Cardiac muscle cell (in vitro differentiated cells and primary cell): ENCODE measurements at regions not wholly inside any gene's neighbourhood (a gene's known extent, or its start where the extent isn't known, plus 50 kb on each side); places are given as distances from the start of the nearest gene placed in this dataset.
"Not testable (repeated sequence)": the region's sequence is repeated elsewhere in the genome, so short reads cannot be mapped to it uniquely, and the experiment has no call there.

Experiments
- DNase-seq, 2 donors: peaks; one replicate each; pipeline versions ENCODE4 v3.0.0 to v3.0.0-alpha.2; 2010 to 2017; ENCODE audit warnings: low read depth in 1 of 2, low spot score in 1 of 2
- H3K27ac ChIP-seq: fragments of 200-600 bp; sonication (generic); 2 replicates; pipeline ENCODE4 v1.5.1; 2016
- H3K27me3 ChIP-seq: fragments of 200-600 bp; sonication (generic); 2 replicates; pipeline ENCODE4 v1.6.0; 2016; ENCODE audit warnings: control low read depth
- H3K36me3 ChIP-seq: fragments of 200-600 bp; sonication (generic); 2 replicates; pipeline ENCODE4 v1.5.1; 2016; ENCODE audit warnings: control low read depth
- H3K4me1 ChIP-seq: fragments of 200-600 bp; sonication (generic); 2 replicates; pipeline ENCODE4 v1.8.1; 2017; ENCODE audit warnings: low read depth, mild to moderate bottlenecking, mixed run types
- H3K4me3 ChIP-seq: fragments of 200-600 bp; sonication (generic); 2 replicates; pipeline ENCODE4 v1.5.1; 2016; ENCODE audit warnings: mild to moderate bottlenecking
- H3K9me3 ChIP-seq: fragments of 200-600 bp; sonication (generic); 2 replicates; pipeline ENCODE4 v1.5.1; 2017; ENCODE audit warnings: low read depth, mild to moderate bottlenecking, control low read depth
- CTCF ChIP-seq: IDR thresholded peaks from 2 replicates; pipeline ENCODE4 v1.5.1; 2012; ENCODE audit warnings: low read depth, mild to moderate bottlenecking, low read length

- Histone ChIP-seq H3K36me3 (no peaks in the 10 kb centered on the region), H3K27me3 (no peaks in the 10 kb centered on the region), H3K9me3 (no peaks in the 10 kb centered on the region), H3K27ac (no peak overlapping the region), H3K4me3 (no peak overlapping the region), H3K4me1 (peaks cover 6% of the 10 kb centered on the region)
- DNase-seq: no peak
- no peak for TF ChIP-seq CTCF
These were observed 105.9 kb upstream of the ETV6 start for GRCh38 chr12:11543457-11544158.

DNA sequence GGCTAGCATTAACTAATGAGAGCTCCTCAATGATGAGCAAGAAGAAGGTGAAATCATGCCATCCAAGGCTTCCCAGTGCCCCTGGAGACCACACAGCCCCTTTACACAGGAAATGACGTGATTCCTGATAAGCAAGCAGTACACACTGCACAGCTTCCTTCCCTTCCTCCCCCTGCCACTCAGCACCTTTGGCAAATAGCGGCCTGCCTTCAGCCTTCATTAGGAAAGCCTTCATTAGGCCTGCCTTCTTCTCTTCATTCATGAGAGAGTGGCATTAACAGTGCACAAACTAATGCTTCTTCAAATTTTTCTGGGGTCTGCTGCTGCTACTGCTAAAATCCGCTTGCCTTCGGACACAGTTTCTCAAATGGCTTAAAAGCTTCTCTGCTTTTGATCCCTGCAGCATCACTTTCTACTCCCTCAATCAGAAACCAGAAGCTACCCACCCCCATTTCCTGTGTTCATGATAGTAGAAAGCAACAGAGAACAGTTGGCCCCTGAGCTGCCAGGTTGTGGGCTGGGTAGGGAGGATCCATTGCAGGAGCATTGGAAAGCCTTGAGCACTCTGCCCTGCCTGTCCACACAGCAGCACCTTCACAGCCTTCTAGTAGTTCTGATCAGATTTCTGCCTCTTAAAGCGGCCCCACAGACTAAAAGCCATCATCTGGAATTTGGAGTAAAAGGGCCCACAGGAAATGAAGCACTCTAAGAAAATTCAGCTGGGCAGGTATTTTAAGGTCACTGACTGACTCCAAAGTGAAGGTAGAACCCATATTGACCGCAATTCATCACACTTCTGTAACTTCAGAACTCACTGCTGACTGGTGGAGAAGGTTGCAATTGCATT, 103.8 kb upstream of the ETV6 start:
- H3K27me3 ChIP-seq: no peaks in the 10 kb centered on the region
- DNase-seq: peak; percentile 14 to 69
- H3K4me3 ChIP-seq: no peak overlapping the region
- TF ChIP-seq CTCF: no peak
- H3K4me1 ChIP-seq: peaks cover 6% of the 10 kb centered on the region
- H3K9me3 ChIP-seq: no peaks in the 10 kb centered on the region
- H3K36me3 ChIP-seq: no peaks in the 10 kb centered on the region
- no peak overlapping the region for H3K27ac ChIP-seq

GRCh38 chr12:11546582-11547270, 102.7 kb upstream of the ETV6 start:
- not testable (repeated sequence) for H3K4me1 ChIP-seq

DNA sequence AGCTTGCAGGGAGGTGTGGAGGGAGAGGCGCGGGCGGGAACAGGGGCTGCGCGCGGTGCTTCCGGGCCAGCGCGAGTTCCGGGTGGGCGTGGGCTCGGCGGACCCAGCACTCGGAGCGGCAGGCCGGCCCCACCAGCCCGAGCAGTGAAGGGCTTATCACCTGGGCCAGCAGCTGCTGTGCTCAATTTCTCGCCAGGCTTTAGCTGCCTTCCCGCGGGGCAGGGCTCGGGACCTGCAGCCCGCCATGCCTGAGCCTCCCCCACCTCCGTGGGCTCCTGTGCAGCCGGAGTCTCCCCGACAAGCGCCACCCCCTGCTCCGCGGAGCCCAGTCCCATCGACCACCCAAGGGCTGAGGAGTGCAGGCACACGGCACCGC, 102.2 kb upstream of the ETV6 start:
- not testable (repeated sequence) for H3K9me3 ChIP-seq, DNase-seq, H3K27me3 ChIP-seq, H3K36me3 ChIP-seq, H3K27ac ChIP-seq, H3K4me3 ChIP-seq, H3K4me1 ChIP-seq

More at GRCh38 chr12:11546582-11547270, 102.7 kb upstream of the ETV6 start:
- H3K27ac ChIP-seq, H3K4me3 ChIP-seq, DNase-seq, H3K36me3 ChIP-seq, H3K9me3 ChIP-seq, H3K27me3 ChIP-seq: not testable (repeated sequence)

DNA sequence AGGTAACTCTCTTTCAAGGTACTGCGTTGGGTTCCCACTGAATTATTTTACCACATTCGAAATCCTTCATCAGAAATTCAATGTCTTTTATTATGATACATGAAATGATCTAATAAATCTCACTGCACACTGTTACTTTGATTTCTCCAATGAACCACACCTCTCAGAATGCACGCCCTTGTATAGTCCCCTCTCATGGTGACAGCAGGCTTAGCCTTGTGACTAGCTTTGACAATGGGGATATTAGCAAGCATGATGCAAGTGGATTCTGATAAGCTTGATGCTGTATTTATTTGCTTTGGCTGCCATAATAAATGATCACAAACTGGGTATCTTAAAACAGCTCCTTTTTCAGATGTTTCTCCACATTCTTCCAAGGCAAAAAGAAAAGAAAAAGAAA, 100.4 kb upstream of the ETV6 start:
- no peak for TF ChIP-seq CTCF
- DNase-seq: no peak
- Histone ChIP-seq H3K4me1 (peaks cover 6% of the 10 kb centered on the region), H3K27ac (no peak overlapping the region), H3K9me3 (no peaks in the 10 kb centered on the region), H3K27me3 (no peaks in the 10 kb centered on the region), H3K4me3 (no peak overlapping the region), H3K36me3 (no peaks in the 10 kb centered on the region)

- Histone ChIP-seq H3K9me3 (no peaks in the 10 kb centered on the region), H3K4me1 (no peaks in the 10 kb centered on the region), H3K27me3 (no peaks in the 10 kb centered on the region), H3K4me3 (no peak overlapping the region), H3K27ac (no peak overlapping the region), H3K36me3 (no peaks in the 10 kb centered on the region)
- DNase-seq: peak; percentile 70 to 75
- TF ChIP-seq CTCF: peak; percentile 68
These were observed 95.5 kb upstream of the ETV6 start for GRCh38 chr12:11553871-11554533.
